ENCODE measurements at regions not wholly inside any gene's neighbourhood (a gene's known extent, or its start where the extent isn't known, plus 50 kb on each side); places are given as distances from the start of the nearest gene placed in this dataset.
A peak's percentile ranks its signal among the peaks of the same experiment; 100 is the strongest.

DNA sequence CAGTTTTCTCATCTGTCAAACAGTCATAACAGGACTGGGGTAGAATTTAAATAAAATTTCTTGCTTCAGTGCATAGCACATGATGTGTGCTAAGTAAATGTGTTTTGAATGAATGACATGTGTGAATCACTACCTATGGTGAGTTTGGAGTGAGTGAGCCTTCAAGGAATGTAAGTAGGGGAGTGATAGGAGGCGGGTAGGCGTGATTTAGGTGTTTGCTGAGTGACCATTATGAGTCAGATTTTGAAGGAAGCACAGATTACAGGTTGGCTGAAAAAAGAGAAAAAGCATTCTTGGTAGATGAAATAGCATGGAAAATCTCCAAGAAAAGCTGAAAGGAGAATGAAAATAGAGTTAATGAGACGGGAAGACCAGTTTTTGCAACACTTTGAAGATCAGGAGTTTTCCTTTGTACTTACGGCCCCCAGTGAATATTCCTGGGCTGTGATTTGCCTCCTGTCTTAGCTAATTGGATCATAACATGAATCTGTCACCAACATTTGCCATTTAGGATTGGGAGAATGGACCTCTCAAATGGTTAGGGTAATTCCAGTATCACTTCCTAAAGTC is 136.9 kb upstream of the GATA6 start:
- no peaks in the 10 kb centered on the region for H3K9me3 ChIP-seq (ENCODE audit: control insufficient read depth in 2 of 2, low read length in 2 of 2)
- ATAC-seq (ENCODE audit: low read depth in 2 of 2) = no peak

DNA sequence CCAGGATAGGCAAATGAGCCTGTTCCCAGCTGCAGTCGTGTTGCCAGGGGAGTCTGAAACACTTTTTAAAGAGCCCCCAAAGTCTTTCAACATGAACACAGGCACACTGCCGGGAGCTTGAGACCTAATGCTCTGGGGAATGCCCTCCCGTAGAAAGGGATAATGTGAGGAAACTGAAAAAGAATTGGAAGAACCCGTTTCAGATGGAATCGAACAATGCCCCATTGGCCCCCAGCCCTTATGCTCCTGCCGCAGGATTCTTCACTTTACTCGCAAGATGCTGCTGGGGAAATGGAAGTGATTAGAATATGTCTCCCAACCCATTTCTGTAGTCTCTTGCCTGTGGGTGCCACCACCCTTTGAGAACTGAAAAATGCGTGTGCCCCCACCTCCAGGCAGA is 136.3 kb upstream of the GATA6 start:
- H3K4me1 Mint-ChIP-seq = no peaks in the 10 kb centered on the region
- H3K9me3 Mint-ChIP-seq = peaks cover 0 to 2% (median 0%) of the 10 kb centered on the region in 7 donors
- ATAC-seq (ENCODE audit: low read depth in 2 of 2) = no peak
- no peak overlapping the region for H3K27ac Mint-ChIP-seq
- H3K36me3 Mint-ChIP-seq = no peaks in the 10 kb centered on the region
- H3K9me3 ChIP-seq (ENCODE audit: control insufficient read depth in 2 of 2, low read length in 2 of 2) = no peaks in the 10 kb centered on the region
- H3K27me3 ChIP-seq (ENCODE audit: control insufficient read depth, insufficient read depth, low read length) = no peaks in the 10 kb centered on the region
- H3K4me3 ChIP-seq (ENCODE audit: low read depth, low read length) = no peak overlapping the region
- H3K36me3 ChIP-seq (ENCODE audit: control insufficient read depth, insufficient read depth, low read length) = no peaks in the 10 kb centered on the region
- H3K27ac ChIP-seq (ENCODE audit: insufficient read depth, low read length, poor library complexity, severe bottlenecking) = no peak overlapping the region
- no peaks in the 10 kb centered on the region for H3K27me3 Mint-ChIP-seq
- no peak for DNase-seq
- H3K4me3 Mint-ChIP-seq = no peak overlapping the region
- H3K4me1 ChIP-seq (ENCODE audit: control insufficient read depth, insufficient read depth, low read length, poor library complexity, severe bottlenecking) = no peaks in the 10 kb centered on the region

More for the DNA sequence above, 136.9 kb upstream of the GATA6 start:
- no peak for DNase-seq
- Mint-ChIP-seq H3K9me3 (peaks cover 0 to 2% (median 0%) of the 10 kb centered on the region in 7 donors), H3K27me3 (no peaks in the 10 kb centered on the region), H3K4me3 (no peak overlapping the region), H3K27ac (no peak overlapping the region), H3K36me3 (no peaks in the 10 kb centered on the region), H3K4me1 (no peaks in the 10 kb centered on the region)
- Histone ChIP-seq H3K27me3 (ENCODE audit: control insufficient read depth, insufficient read depth, low read length) (no peaks in the 10 kb centered on the region), H3K4me3 (ENCODE audit: low read depth, low read length) (no peak overlapping the region), H3K27ac (ENCODE audit: insufficient read depth, low read length, poor library complexity, severe bottlenecking) (no peak overlapping the region), H3K4me1 (ENCODE audit: control insufficient read depth, insufficient read depth, low read length, poor library complexity, severe bottlenecking) (no peaks in the 10 kb centered on the region), H3K36me3 (ENCODE audit: control insufficient read depth, insufficient read depth, low read length) (no peaks in the 10 kb centered on the region)

- no peak for ATAC-seq (ENCODE audit: low read depth in 2 of 2)
- no peaks in the 10 kb centered on the region for H3K27me3 ChIP-seq (ENCODE audit: control insufficient read depth, insufficient read depth, low read length)
- H3K9me3 ChIP-seq (ENCODE audit: control insufficient read depth in 2 of 2, low read length in 2 of 2) = no peaks in the 10 kb centered on the region
- H3K27me3 Mint-ChIP-seq = peaks cover 4% of the 10 kb centered on the region
- H3K4me1 Mint-ChIP-seq = no peaks in the 10 kb centered on the region
- no peak for DNase-seq
- H3K4me3 Mint-ChIP-seq = no peak overlapping the region
- H3K36me3 Mint-ChIP-seq = no peaks in the 10 kb centered on the region
- H3K9me3 Mint-ChIP-seq = peaks cover 0 to 2% (median 0%) of the 10 kb centered on the region in 7 donors
- no peaks in the 10 kb centered on the region for H3K4me1 ChIP-seq (ENCODE audit: control insufficient read depth, insufficient read depth, low read length, poor library complexity, severe bottlenecking)
- H3K4me3 ChIP-seq (ENCODE audit: low read depth, low read length) = no peak overlapping the region
- no peak overlapping the region for H3K27ac ChIP-seq (ENCODE audit: insufficient read depth, low read length, poor library complexity, severe bottlenecking)
- H3K27ac Mint-ChIP-seq = no peak overlapping the region
- no peaks in the 10 kb centered on the region for H3K36me3 ChIP-seq (ENCODE audit: control insufficient read depth, insufficient read depth, low read length)
These were observed 135.1 kb upstream of the GATA6 start for GRCh38 chr18:22034276-22034675.

- Histone ChIP-seq H3K4me1 (ENCODE audit: control insufficient read depth, insufficient read depth, low read length, poor library complexity, severe bottlenecking) (no peaks in the 10 kb centered on the region), H3K27me3 (ENCODE audit: control insufficient read depth, insufficient read depth, low read length) (no peaks in the 10 kb centered on the region), H3K9me3 (ENCODE audit: control insufficient read depth in 2 of 2, low read length in 2 of 2) (no peaks in the 10 kb centered on the region), H3K36me3 (ENCODE audit: control insufficient read depth, insufficient read depth, low read length) (no peaks in the 10 kb centered on the region), H3K27ac (ENCODE audit: insufficient read depth, low read length, poor library complexity, severe bottlenecking) (no peak overlapping the region), H3K4me3 (ENCODE audit: low read depth, low read length) (no peak overlapping the region)
- Mint-ChIP-seq H3K27me3 (peaks cover 4% of the 10 kb centered on the region), H3K4me3 (no peak overlapping the region), H3K36me3 (no peaks in the 10 kb centered on the region), H3K4me1 (no peaks in the 10 kb centered on the region), H3K9me3 (peaks cover 0 to 6% (median 0%) of the 10 kb centered on the region in 7 donors), H3K27ac (no peak overlapping the region)
- DNase-seq (no peak), ATAC-seq (ENCODE audit: low read depth in 2 of 2) (no peak)
These were observed 128.9 kb upstream of the GATA6 start for GRCh38 chr18:22040533-22040932.

- Mint-ChIP-seq H3K27ac (no peak overlapping the region), H3K9me3 (peaks cover 0 to 4% (median 0%) of the 10 kb centered on the region in 7 donors), H3K27me3 (no peaks in the 10 kb centered on the region), H3K36me3 (no peaks in the 10 kb centered on the region), H3K4me3 (no peak overlapping the region), H3K4me1 (no peaks in the 10 kb centered on the region)
- Histone ChIP-seq H3K4me3 (ENCODE audit: low read depth, low read length) (no peak overlapping the region), H3K4me1 (ENCODE audit: control insufficient read depth, insufficient read depth, low read length, poor library complexity, severe bottlenecking) (no peaks in the 10 kb centered on the region), H3K9me3 (ENCODE audit: control insufficient read depth in 2 of 2, low read length in 2 of 2) (no peaks in the 10 kb centered on the region), H3K27me3 (ENCODE audit: control insufficient read depth, insufficient read depth, low read length) (no peaks in the 10 kb centered on the region), H3K36me3 (ENCODE audit: control insufficient read depth, insufficient read depth, low read length) (no peaks in the 10 kb centered on the region), H3K27ac (ENCODE audit: insufficient read depth, low read length, poor library complexity, severe bottlenecking) (no peak overlapping the region)
- DNase-seq = no peak
- ATAC-seq (ENCODE audit: low read depth in 2 of 2) = no peak
These were observed 125.6 kb upstream of the GATA6 start for GRCh38 chr18:22043837-22044236.

- Mint-ChIP-seq H3K36me3 (no peaks in the 10 kb centered on the region), H3K4me3 (no peak overlapping the region), H3K9me3 (peaks cover 0 to 4% (median 0%) of the 10 kb centered on the region in 7 donors), H3K27ac (peak overlapping the region in 1 of 3 donors; percentile 53), H3K4me1 (no peaks in the 10 kb centered on the region), H3K27me3 (no peaks in the 10 kb centered on the region)
- H3K9me3 ChIP-seq (ENCODE audit: control insufficient read depth in 2 of 2, low read length in 2 of 2) = no peaks in the 10 kb centered on the region
- ATAC-seq (ENCODE audit: low read depth in 2 of 2) (no peak), DNase-seq (no peak)
- H3K36me3 ChIP-seq (ENCODE audit: control insufficient read depth, insufficient read depth, low read length) = no peaks in the 10 kb centered on the region
- no peaks in the 10 kb centered on the region for H3K4me1 ChIP-seq (ENCODE audit: control insufficient read depth, insufficient read depth, low read length, poor library complexity, severe bottlenecking)
- no peaks in the 10 kb centered on the region for H3K27me3 ChIP-seq (ENCODE audit: control insufficient read depth, insufficient read depth, low read length)
- no peak overlapping the region for H3K27ac ChIP-seq (ENCODE audit: insufficient read depth, low read length, poor library complexity, severe bottlenecking)
- no peak overlapping the region for H3K4me3 ChIP-seq (ENCODE audit: low read depth, low read length)
These were observed 124.7 kb upstream of the GATA6 start for GRCh38 chr18:22044474-22045220.

GRCh38 chr18:22045221-22045918 is 124.0 kb upstream of the GATA6 start:
- Mint-ChIP-seq H3K4me1 (no peaks in the 10 kb centered on the region), H3K27me3 (no peaks in the 10 kb centered on the region), H3K27ac (no peak overlapping the region), H3K9me3 (peaks cover 0 to 4% (median 0%) of the 10 kb centered on the region in 7 donors), H3K36me3 (no peaks in the 10 kb centered on the region), H3K4me3 (no peak overlapping the region)
- H3K27me3 ChIP-seq (ENCODE audit: control insufficient read depth, insufficient read depth, low read length) = no peaks in the 10 kb centered on the region
- H3K9me3 ChIP-seq (ENCODE audit: control insufficient read depth in 2 of 2, low read length in 2 of 2) = no peaks in the 10 kb centered on the region
- no peak overlapping the region for H3K4me3 ChIP-seq (ENCODE audit: low read depth, low read length)
- H3K27ac ChIP-seq (ENCODE audit: insufficient read depth, low read length, poor library complexity, severe bottlenecking) = no peak overlapping the region
- DNase-seq (no peak), ATAC-seq (ENCODE audit: low read depth in 2 of 2) (no peak)
- H3K36me3 ChIP-seq (ENCODE audit: control insufficient read depth, insufficient read depth, low read length) = no peaks in the 10 kb centered on the region
- no peaks in the 10 kb centered on the region for H3K4me1 ChIP-seq (ENCODE audit: control insufficient read depth, insufficient read depth, low read length, poor library complexity, severe bottlenecking)
